ENCODE measurements at regions not wholly inside any gene's neighbourhood (a gene's known extent, or its start where the extent isn't known, plus 50 kb on each side); places are given as distances from the start of the nearest gene placed in this dataset.

GRCh38 chr13:49858178-49858856 is 65.8 kb upstream of the KPNA3 start:
- ChIA-PET CTCF (interaction anchor here (1.2 kb wide), 1 partner anchor 51 kb away, joined by 3 read pairs; no protein-coding TSS in a partner anchor), POLR2A (interaction anchor here (0.6 kb wide), 1 partner anchor 58 kb away, joined by 4 read pairs; no protein-coding TSS in a partner anchor)
- H3K4me3 Mint-ChIP-seq, result no peak overlapping the region
- H3K27ac Mint-ChIP-seq, result no peak overlapping the region
- DNase-seq (ENCODE audit: low spot score) (no peak), ATAC-seq (no peak)
- H3K27me3 Mint-ChIP-seq (ENCODE audit: low read depth), result no peaks in the 10 kb centered on the region
- no peaks in the 10 kb centered on the region for H3K4me1 Mint-ChIP-seq
- H3K9me3 Mint-ChIP-seq, result peaks cover 41% of the 10 kb centered on the region
- H3K36me3 Mint-ChIP-seq, result peaks cover 27% of the 10 kb centered on the region
- TF ChIP-seq, protein P1, sequence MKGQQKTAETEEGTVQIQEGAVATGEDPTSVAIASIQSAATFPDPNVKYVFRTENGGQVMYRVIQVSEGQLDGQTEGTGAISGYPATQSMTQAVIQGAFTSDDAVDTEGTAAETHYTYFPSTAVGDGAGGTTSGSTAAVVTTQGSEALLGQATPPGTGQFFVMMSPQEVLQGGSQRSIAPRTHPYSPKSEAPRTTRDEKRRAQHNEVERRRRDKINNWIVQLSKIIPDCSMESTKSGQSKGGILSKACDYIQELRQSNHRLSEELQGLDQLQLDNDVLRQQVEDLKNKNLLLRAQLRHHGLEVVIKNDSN (CRISPR knock-in tag; IDR thresholded peaks at IDR 0.05), result no peak
- TF ChIP-seq, protein P2, sequence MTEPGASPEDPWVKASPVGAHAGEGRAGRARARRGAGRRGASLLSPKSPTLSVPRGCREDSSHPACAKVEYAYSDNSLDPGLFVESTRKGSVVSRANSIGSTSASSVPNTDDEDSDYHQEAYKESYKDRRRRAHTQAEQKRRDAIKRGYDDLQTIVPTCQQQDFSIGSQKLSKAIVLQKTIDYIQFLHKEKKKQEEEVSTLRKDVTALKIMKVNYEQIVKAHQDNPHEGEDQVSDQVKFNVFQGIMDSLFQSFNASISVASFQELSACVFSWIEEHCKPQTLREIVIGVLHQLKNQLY (CRISPR knock-in tag; IDR thresholded peaks at IDR 0.05), result no peak
- TF ChIP-seq, protein P3, sequence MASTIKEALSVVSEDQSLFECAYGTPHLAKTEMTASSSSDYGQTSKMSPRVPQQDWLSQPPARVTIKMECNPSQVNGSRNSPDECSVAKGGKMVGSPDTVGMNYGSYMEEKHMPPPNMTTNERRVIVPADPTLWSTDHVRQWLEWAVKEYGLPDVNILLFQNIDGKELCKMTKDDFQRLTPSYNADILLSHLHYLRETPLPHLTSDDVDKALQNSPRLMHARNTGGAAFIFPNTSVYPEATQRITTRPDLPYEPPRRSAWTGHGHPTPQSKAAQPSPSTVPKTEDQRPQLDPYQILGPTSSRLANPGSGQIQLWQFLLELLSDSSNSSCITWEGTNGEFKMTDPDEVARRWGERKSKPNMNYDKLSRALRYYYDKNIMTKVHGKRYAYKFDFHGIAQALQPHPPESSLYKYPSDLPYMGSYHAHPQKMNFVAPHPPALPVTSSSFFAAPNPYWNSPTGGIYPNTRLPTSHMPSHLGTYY (CRISPR knock-in tag; IDR thresholded peaks at IDR 0.05), result no peak
- TF ChIP-seq GABPB1 (CRISPR knock-in tag; IDR thresholded peaks at IDR 0.05), result peak; percentile 54; the same call in 1 of the 2 replicates

DNA sequence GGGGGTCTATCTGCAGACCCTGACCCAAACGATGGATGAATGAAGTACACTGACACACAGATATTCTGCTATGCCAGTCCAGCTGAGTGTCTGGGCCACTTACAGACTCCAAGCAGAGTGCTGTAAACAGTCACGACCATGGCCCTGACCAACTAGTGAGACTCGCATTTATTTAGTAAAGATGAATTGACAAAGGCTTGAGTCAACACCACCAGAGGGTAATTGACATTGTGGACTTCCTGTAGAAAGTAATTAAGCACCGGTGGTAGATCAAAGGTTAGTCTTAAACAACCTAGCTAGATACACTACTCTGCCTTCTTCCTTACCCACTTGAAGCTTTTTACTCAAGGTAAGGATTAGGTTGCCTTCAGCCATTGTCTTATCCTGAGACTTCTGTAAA is 63.4 kb upstream of the KPNA3 start:
- no peak overlapping the region for H3K27ac Mint-ChIP-seq
- ChIA-PET POLR2A (no interaction called here), CTCF (interaction anchor here (1.3 kb wide), 1 partner anchor 81 kb away, joined by 3 read pairs; the partner anchor contains the start of gene SPRYD7)
- DNase-seq (ENCODE audit: low spot score) (no peak), ATAC-seq (no peak)
- TF ChIP-seq TP53 (CRISPR knock-in tag; IDR thresholded peaks at IDR 0.05) (no peak), CBFB (CRISPR knock-in tag; IDR thresholded peaks at IDR 0.05; ENCODE audit: low read depth) (no peak), ATF6 (CRISPR knock-in tag; IDR thresholded peaks at IDR 0.05) (no peak), ZSCAN18 (CRISPR knock-in tag; IDR thresholded peaks at IDR 0.05) (no peak), ZBTB21 (CRISPR knock-in tag; IDR thresholded peaks at IDR 0.05; ENCODE audit: borderline replicate concordance) (no peak), ARID4B (CRISPR knock-in tag; IDR thresholded peaks at IDR 0.05; ENCODE audit: borderline replicate concordance) (no peak), ZNF219 (CRISPR knock-in tag; IDR thresholded peaks at IDR 0.05; ENCODE audit: borderline replicate concordance) (no peak), ATF2 (CRISPR knock-in tag; IDR thresholded peaks at IDR 0.05; ENCODE audit: borderline replicate concordance, low read depth) (no peak), TEAD4 (CRISPR knock-in tag; IDR thresholded peaks at IDR 0.05) (no peak)
- TF ChIP-seq, protein P4, sequence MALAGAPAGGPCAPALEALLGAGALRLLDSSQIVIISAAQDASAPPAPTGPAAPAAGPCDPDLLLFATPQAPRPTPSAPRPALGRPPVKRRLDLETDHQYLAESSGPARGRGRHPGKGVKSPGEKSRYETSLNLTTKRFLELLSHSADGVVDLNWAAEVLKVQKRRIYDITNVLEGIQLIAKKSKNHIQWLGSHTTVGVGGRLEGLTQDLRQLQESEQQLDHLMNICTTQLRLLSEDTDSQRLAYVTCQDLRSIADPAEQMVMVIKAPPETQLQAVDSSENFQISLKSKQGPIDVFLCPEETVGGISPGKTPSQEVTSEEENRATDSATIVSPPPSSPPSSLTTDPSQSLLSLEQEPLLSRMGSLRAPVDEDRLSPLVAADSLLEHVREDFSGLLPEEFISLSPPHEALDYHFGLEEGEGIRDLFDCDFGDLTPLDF (CRISPR knock-in tag; IDR thresholded peaks at IDR 0.05), result no peak
- TF ChIP-seq, protein P5, sequence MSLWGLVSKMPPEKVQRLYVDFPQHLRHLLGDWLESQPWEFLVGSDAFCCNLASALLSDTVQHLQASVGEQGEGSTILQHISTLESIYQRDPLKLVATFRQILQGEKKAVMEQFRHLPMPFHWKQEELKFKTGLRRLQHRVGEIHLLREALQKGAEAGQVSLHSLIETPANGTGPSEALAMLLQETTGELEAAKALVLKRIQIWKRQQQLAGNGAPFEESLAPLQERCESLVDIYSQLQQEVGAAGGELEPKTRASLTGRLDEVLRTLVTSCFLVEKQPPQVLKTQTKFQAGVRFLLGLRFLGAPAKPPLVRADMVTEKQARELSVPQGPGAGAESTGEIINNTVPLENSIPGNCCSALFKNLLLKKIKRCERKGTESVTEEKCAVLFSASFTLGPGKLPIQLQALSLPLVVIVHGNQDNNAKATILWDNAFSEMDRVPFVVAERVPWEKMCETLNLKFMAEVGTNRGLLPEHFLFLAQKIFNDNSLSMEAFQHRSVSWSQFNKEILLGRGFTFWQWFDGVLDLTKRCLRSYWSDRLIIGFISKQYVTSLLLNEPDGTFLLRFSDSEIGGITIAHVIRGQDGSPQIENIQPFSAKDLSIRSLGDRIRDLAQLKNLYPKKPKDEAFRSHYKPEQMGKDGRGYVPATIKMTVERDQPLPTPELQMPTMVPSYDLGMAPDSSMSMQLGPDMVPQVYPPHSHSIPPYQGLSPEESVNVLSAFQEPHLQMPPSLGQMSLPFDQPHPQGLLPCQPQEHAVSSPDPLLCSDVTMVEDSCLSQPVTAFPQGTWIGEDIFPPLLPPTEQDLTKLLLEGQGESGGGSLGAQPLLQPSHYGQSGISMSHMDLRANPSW (CRISPR knock-in tag; conservative IDR thresholded peaks at IDR 0.05; ENCODE audit: low read depth), result no peak
- TF ChIP-seq, protein P1 (CRISPR knock-in tag; IDR thresholded peaks at IDR 0.05), result no peak
- H3K36me3 Mint-ChIP-seq, result peaks cover 29% of the 10 kb centered on the region
- H3K27me3 Mint-ChIP-seq (ENCODE audit: low read depth), result no peaks in the 10 kb centered on the region
- no peaks in the 10 kb centered on the region for H3K4me1 Mint-ChIP-seq
- no peak overlapping the region for H3K4me3 Mint-ChIP-seq
- peaks cover 38% of the 10 kb centered on the region for H3K9me3 Mint-ChIP-seq

Data from WTC11 (cell line).